ENCODE measurements at regions not wholly inside any gene's neighbourhood (a gene's known extent, or its start where the extent isn't known, plus 50 kb on each side); places are given as distances from the start of the nearest gene placed in this dataset.

DNA sequence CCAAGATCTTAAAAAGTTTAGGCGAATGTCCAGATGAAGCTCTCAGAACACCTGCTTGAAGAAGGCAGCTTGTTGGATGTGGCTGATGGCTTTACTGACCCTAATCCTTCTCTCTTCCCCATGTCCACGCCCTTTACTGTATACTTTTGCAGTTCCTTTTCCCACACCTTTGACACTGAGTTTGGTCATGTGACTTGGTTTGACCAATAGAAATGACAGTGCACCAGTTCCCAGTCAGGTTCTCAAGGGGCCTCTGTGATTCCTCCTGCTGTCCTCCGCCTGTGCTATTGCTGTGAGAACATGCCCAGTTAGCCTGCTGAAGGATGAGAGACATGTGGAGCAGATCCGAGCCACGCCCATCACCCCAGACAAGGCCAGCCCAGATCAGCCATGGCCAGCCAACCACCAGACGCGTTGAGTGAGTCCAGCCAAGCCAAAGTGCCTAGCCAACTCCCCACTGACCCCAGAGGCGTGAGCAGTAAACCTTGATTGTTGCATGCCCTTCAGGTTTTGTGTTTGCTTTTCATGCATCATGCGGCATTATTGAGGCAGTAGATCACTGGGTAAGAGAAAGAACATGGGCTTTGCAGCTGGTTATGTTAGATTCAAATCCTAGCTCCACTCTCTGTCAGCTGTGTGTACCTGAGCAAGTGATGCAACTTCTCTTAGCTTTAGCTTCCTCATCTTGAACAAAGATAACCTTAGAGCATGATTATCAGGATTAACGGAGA lies 258.0 kb upstream of the SIX2 start:
- Histone ChIP-seq H2AFZ (ENCODE audit: insufficient read depth, low read length, poor library complexity) (no peak overlapping the region), H2BK12ac (ENCODE audit: low read length) (no peak overlapping the region), H2BK5ac (ENCODE audit: low read depth, low read length, poor library complexity) (no peak overlapping the region), H3K9ac (ENCODE audit: low read length) (no peak overlapping the region), H3K4me3 (ENCODE audit: low read depth, low read length) (no peak overlapping the region), H3K18ac (ENCODE audit: low read length) (no peak overlapping the region), H4K8ac (ENCODE audit: low read depth, low read length) (no peak overlapping the region), H3K4me2 (ENCODE audit: low read length) (no peak overlapping the region), H3K9me3 (ENCODE audit: insufficient read depth, low read depth, low read length) (peaks cover 4% of the 10 kb centered on the region), H3K14ac (ENCODE audit: low read length) (no peak overlapping the region), H3K79me2 (ENCODE audit: control insufficient read depth, insufficient read depth, low read length, poor library complexity) (peaks cover 2% of the 10 kb centered on the region), H3K27ac (ENCODE audit: low read depth, low read length) (no peak overlapping the region), H4K91ac (ENCODE audit: low read depth, low read length) (no peak overlapping the region), H3K23ac (ENCODE audit: low read length) (no peak overlapping the region), H3K4ac (ENCODE audit: low read depth, low read length) (no peak overlapping the region), H2AK5ac (ENCODE audit: low read length) (no peak overlapping the region), H3K4me1 (ENCODE audit: control insufficient read depth in 1 of 2, insufficient read depth in 2 of 2, low read length in 2 of 2) (peaks cover 4 to 15% of the 10 kb centered on the region in 2 experiments), H3K27me3 (ENCODE audit: insufficient read depth, low read length) (no peaks in the 10 kb centered on the region), H2BK120ac (ENCODE audit: insufficient read depth, low read length, poor library complexity) (no peak overlapping the region), H3K36me3 (ENCODE audit: control insufficient read depth in 1 of 2, insufficient read depth in 2 of 2, low read length in 2 of 2) (no peaks in the 10 kb centered on the region), H3K79me1 (ENCODE audit: low read length) (no peaks in the 10 kb centered on the region), H4K12ac (ENCODE audit: low read depth, low read length) (no peak overlapping the region)
- DNase-seq = no peak
- WGBS (ENCODE audit: extremely low coverage, insufficient coverage, insufficient read length) = no CpG with 5 or more reads among the region's 10 CpGs

GRCh38 chr2:45265336-45265735 lies 256.1 kb upstream of the SIX2 start:
- Histone ChIP-seq H3K27me3 (ENCODE audit: insufficient read depth, low read length) (no peaks in the 10 kb centered on the region), H3K14ac (ENCODE audit: low read length) (no peak overlapping the region), H3K18ac (ENCODE audit: low read length) (no peak overlapping the region), H4K8ac (ENCODE audit: low read depth, low read length) (no peak overlapping the region), H2AK5ac (ENCODE audit: low read length) (no peak overlapping the region), H3K79me2 (ENCODE audit: control insufficient read depth, insufficient read depth, low read length, poor library complexity) (no peaks in the 10 kb centered on the region), H3K9ac (ENCODE audit: low read length) (no peak overlapping the region), H3K4me1 (ENCODE audit: control insufficient read depth in 1 of 2, insufficient read depth in 2 of 2, low read length in 2 of 2) (peaks cover 9 to 24% of the 10 kb centered on the region in 2 experiments), H3K23ac (ENCODE audit: low read length) (no peak overlapping the region), H2BK12ac (ENCODE audit: low read length) (no peak overlapping the region), H4K91ac (ENCODE audit: low read depth, low read length) (no peak overlapping the region), H3K4me3 (ENCODE audit: low read depth, low read length) (no peak overlapping the region), H3K36me3 (ENCODE audit: control insufficient read depth in 1 of 2, insufficient read depth in 2 of 2, low read length in 2 of 2) (no peaks in the 10 kb centered on the region), H2BK5ac (ENCODE audit: low read depth, low read length, poor library complexity) (no peak overlapping the region), H3K79me1 (ENCODE audit: low read length) (no peaks in the 10 kb centered on the region), H3K27ac (ENCODE audit: low read depth, low read length) (no peak overlapping the region), H2AFZ (ENCODE audit: insufficient read depth, low read length, poor library complexity) (no peak overlapping the region), H3K4me2 (ENCODE audit: low read length) (no peak overlapping the region), H4K12ac (ENCODE audit: low read depth, low read length) (no peak overlapping the region), H3K4ac (ENCODE audit: low read depth, low read length) (no peak overlapping the region), H2BK120ac (ENCODE audit: insufficient read depth, low read length, poor library complexity) (no peak overlapping the region), H3K9me3 (ENCODE audit: insufficient read depth, low read depth, low read length) (peaks cover 4% of the 10 kb centered on the region)
- no CpG with 5 or more reads among the region's 4 CpGs for WGBS (ENCODE audit: extremely low coverage, insufficient coverage, insufficient read length)
- no peak for DNase-seq

DNA sequence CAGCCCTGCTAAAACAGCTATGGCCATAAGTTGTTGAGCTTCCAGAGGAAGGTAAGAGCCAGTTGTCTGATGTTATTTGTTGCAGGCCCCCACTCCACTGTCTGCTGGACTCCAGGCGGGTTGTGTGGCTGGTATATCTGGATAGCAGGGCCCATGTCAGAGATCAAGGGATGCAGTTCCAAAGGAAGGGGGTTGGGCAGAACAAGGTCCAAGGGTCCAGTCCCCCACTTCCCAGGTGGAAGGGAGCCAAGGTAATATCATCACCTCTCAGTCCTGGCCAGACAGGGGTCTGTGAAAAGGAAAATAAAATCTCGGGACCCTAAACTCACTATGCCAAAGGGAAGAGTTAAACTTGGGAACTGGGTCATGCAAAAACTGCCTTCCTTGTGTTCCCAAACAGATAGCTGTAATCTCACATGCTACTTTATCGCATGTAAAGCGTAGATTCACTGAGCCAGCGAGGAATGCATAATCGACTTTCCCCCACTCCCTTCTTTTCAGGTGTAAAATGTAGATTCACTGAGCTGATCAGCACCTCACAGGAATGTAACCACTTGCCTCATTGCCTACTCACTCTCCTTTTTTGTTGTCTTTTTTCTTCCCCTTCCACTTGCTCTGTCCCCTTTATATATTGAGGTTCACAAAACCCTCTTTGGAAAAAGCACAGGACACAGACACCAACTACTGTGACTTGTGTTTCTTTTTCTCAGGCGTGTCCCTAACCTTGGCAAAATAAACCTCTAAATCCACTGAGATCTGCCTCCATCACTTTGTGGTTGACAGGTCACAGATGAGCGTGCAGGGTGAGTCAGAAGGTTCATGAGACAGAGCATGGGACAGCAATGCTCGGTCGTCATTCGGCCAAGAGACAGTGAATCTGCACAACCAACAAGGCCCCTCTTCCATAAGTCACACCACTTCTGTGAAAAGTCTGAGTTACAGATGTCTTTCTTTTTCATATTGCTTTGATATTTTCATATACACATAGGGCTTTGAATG lies 255.3 kb upstream of the SIX2 start:
- Histone ChIP-seq H2AK5ac (ENCODE audit: low read length) (no peak overlapping the region), H3K36me3 (ENCODE audit: control insufficient read depth in 1 of 2, insufficient read depth in 2 of 2, low read length in 2 of 2) (no peaks in the 10 kb centered on the region), H3K4me1 (ENCODE audit: control insufficient read depth in 1 of 2, insufficient read depth in 2 of 2, low read length in 2 of 2) (peaks cover 9 to 24% of the 10 kb centered on the region in 2 experiments), H3K79me1 (ENCODE audit: low read length) (no peaks in the 10 kb centered on the region), H4K12ac (ENCODE audit: low read depth, low read length) (no peak overlapping the region), H3K14ac (ENCODE audit: low read length) (no peak overlapping the region), H3K9ac (ENCODE audit: low read length) (no peak overlapping the region), H3K18ac (ENCODE audit: low read length) (no peak overlapping the region), H3K9me3 (ENCODE audit: insufficient read depth, low read depth, low read length) (peaks cover 4% of the 10 kb centered on the region), H2BK12ac (ENCODE audit: low read length) (no peak overlapping the region), H2AFZ (ENCODE audit: insufficient read depth, low read length, poor library complexity) (no peak overlapping the region), H3K23ac (ENCODE audit: low read length) (no peak overlapping the region), H3K79me2 (ENCODE audit: control insufficient read depth, insufficient read depth, low read length, poor library complexity) (no peaks in the 10 kb centered on the region), H3K4me2 (ENCODE audit: low read length) (no peak overlapping the region), H3K4ac (ENCODE audit: low read depth, low read length) (no peak overlapping the region), H4K91ac (ENCODE audit: low read depth, low read length) (no peak overlapping the region), H3K27ac (ENCODE audit: low read depth, low read length) (no peak overlapping the region), H2BK5ac (ENCODE audit: low read depth, low read length, poor library complexity) (no peak overlapping the region), H2BK120ac (ENCODE audit: insufficient read depth, low read length, poor library complexity) (no peak overlapping the region), H3K4me3 (ENCODE audit: low read depth, low read length) (no peak overlapping the region), H4K8ac (ENCODE audit: low read depth, low read length) (no peak overlapping the region), H3K27me3 (ENCODE audit: insufficient read depth, low read length) (no peaks in the 10 kb centered on the region)
- WGBS (ENCODE audit: extremely low coverage, insufficient coverage, insufficient read length) = no CpG with 5 or more reads among the region's 11 CpGs
- no peak for DNase-seq

- no peak overlapping the region for H3K18ac ChIP-seq (ENCODE audit: low read length)
- H3K79me2 ChIP-seq (ENCODE audit: control insufficient read depth, insufficient read depth, low read length, poor library complexity) = no peaks in the 10 kb centered on the region
- no peak overlapping the region for H4K8ac ChIP-seq (ENCODE audit: low read depth, low read length)
- no peaks in the 10 kb centered on the region for H3K36me3 ChIP-seq (ENCODE audit: control insufficient read depth in 1 of 2, insufficient read depth in 2 of 2, low read length in 2 of 2)
- H3K4me1 ChIP-seq (ENCODE audit: control insufficient read depth in 1 of 2, insufficient read depth in 2 of 2, low read length in 2 of 2) = peaks cover 5 to 21% of the 10 kb centered on the region in 2 experiments
- no peak overlapping the region for H3K9ac ChIP-seq (ENCODE audit: low read length)
- no peaks in the 10 kb centered on the region for H3K79me1 ChIP-seq (ENCODE audit: low read length)
- H3K14ac ChIP-seq (ENCODE audit: low read length) = no peak overlapping the region
- peak in 1 of 2 donors; percentile 27 for DNase-seq
- H3K23ac ChIP-seq (ENCODE audit: low read length) = no peak overlapping the region
- no peak overlapping the region for H3K4ac ChIP-seq (ENCODE audit: low read depth, low read length)
- H2AFZ ChIP-seq (ENCODE audit: insufficient read depth, low read length, poor library complexity) = no peak overlapping the region
- no peaks in the 10 kb centered on the region for H3K27me3 ChIP-seq (ENCODE audit: insufficient read depth, low read length)
- no peak overlapping the region for H3K27ac ChIP-seq (ENCODE audit: low read depth, low read length)
- no peak overlapping the region for H3K4me3 ChIP-seq (ENCODE audit: low read depth, low read length)
- H2BK5ac ChIP-seq (ENCODE audit: low read depth, low read length, poor library complexity) = no peak overlapping the region
- H3K9me3 ChIP-seq (ENCODE audit: insufficient read depth, low read depth, low read length) = peaks cover 4% of the 10 kb centered on the region
- no peak overlapping the region for H2BK120ac ChIP-seq (ENCODE audit: insufficient read depth, low read length, poor library complexity)
- H4K12ac ChIP-seq (ENCODE audit: low read depth, low read length) = no peak overlapping the region
- WGBS (ENCODE audit: extremely low coverage, insufficient coverage, insufficient read length) = no CpG with 5 or more reads among the region's 6 CpGs
- no peak overlapping the region for H2BK12ac ChIP-seq (ENCODE audit: low read length)
- no peak overlapping the region for H4K91ac ChIP-seq (ENCODE audit: low read depth, low read length)
- H3K4me2 ChIP-seq (ENCODE audit: low read length) = no peak overlapping the region
- H2AK5ac ChIP-seq (ENCODE audit: low read length) = no peak overlapping the region
These were observed 253.9 kb upstream of the SIX2 start for GRCh38 chr2:45263147-45263546.

Data from trophoblast cell (in vitro differentiated cells and primary cell).